ENCODE measurements at regions not wholly inside any gene's neighbourhood (a gene's known extent, or its start where the extent isn't known, plus 50 kb on each side); places are given as distances from the start of the nearest gene placed in this dataset.

DNA sequence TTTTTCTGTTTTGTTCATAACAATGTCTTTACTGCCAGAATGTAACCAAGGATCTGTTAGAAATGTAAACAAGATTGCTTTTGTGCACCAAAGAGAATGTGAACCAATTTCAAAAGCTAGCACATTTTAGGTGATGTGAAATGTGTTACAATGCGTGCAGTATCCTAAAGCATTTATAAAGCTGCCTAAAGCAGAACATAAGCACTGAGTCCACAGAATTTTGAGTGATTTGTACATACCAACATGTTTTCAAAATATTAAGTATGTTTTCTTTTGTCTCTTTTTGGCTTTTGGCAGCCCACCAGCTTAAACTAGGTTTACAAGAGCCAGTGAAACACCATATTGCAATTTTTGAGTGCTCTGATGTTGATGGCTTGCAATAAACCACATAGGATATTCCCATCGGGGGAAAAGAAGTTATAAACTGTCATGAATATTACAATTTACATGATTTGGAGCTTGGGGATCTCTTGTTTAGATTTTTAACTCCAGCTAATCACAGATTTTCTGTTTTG lies 364.0 kb downstream of the ZIC1 start:
- TF ChIP-seq, protein P1, sequence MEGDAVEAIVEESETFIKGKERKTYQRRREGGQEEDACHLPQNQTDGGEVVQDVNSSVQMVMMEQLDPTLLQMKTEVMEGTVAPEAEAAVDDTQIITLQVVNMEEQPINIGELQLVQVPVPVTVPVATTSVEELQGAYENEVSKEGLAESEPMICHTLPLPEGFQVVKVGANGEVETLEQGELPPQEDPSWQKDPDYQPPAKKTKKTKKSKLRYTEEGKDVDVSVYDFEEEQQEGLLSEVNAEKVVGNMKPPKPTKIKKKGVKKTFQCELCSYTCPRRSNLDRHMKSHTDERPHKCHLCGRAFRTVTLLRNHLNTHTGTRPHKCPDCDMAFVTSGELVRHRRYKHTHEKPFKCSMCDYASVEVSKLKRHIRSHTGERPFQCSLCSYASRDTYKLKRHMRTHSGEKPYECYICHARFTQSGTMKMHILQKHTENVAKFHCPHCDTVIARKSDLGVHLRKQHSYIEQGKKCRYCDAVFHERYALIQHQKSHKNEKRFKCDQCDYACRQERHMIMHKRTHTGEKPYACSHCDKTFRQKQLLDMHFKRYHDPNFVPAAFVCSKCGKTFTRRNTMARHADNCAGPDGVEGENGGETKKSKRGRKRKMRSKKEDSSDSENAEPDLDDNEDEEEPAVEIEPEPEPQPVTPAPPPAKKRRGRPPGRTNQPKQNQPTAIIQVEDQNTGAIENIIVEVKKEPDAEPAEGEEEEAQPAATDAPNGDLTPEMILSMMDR (conservative IDR thresholded peaks at IDR 0.05; ENCODE audit: low read depth): no peak
- POLR2A ChIA-PET (ENCODE audit: low non-redundant PET): no interaction called here
- CTCF ChIA-PET: interaction anchor here (0.7 kb wide), 1 partner anchor 9 kb away, joined by 4 read pairs; no protein-coding TSS in a partner anchor
- DNase-seq (ENCODE audit: low spot score): no peak
- H3K27ac ChIP-seq: no peak overlapping the region

DNA sequence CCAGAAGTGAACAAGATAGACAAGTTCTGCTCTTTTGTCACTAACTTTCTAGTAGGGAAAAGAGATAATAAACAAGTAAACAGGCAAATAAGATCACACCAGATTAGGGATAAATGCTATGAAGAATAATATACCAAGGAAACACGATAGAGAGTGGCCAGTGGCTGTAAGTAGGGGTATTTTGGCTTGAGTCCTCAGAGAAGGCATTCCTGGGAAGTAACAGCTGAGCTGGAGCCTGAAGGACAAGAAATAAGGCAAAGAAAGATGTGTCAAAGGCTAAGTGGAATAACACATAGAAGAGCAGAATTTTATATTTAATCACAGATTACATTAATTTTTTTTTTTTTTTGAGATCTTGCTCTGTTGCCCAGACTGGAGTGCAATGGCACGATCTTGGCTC lies 366.2 kb downstream of the ZIC1 start:
- no peak for DNase-seq (ENCODE audit: low spot score)
- CTCF ChIA-PET: interaction anchor here (0.7 kb wide), 1 partner anchor 200 kb away, joined by 4 read pairs; no protein-coding TSS in a partner anchor
- no peak overlapping the region for H3K27ac ChIP-seq
- POLR2A ChIA-PET (ENCODE audit: low non-redundant PET): no interaction called here
- TF ChIP-seq, protein P1 (conservative IDR thresholded peaks at IDR 0.05; ENCODE audit: low read depth): no peak

DNA sequence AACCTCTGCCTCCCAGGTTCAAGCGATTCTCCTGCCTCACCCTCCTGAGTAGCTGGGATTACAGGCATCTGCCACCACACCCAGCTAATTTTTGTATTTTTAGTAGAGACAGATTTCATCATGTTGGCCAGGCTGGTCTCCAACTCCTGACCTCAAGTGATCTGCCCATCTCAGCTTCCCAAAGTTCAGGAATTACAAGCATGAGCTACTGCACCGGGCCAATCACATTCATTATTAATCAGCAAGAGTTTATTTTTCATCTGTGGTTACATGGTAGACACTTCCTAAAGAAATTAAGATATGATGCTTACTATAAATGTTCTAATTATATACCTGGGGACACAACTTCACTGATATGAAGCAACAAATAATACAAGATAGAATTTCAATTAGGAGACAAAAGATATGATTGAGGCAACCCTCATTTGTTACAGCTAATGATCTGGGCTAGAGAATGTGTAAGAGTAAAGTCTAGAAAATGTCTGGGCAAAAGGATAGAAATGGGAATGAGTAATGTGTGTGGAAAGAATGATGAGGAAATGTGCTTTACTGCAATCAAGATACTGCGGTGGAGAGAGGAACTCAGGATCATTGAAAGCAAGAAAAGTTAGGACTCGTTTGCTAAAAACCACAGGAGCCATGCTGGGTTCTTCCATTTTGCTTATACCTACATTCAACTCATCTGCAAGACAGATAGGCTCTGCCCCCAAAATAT lies 366.8 kb downstream of the ZIC1 start:
- no peak overlapping the region for H3K27ac ChIP-seq
- TF ChIP-seq, protein P1 (conservative IDR thresholded peaks at IDR 0.05; ENCODE audit: low read depth): no peak
- CTCF ChIA-PET: interaction anchor here (0.7 kb wide), 1 partner anchor 200 kb away, joined by 4 read pairs; no protein-coding TSS in a partner anchor
- DNase-seq (ENCODE audit: low spot score): no peak
- POLR2A ChIA-PET (ENCODE audit: low non-redundant PET): no interaction called here

DNA sequence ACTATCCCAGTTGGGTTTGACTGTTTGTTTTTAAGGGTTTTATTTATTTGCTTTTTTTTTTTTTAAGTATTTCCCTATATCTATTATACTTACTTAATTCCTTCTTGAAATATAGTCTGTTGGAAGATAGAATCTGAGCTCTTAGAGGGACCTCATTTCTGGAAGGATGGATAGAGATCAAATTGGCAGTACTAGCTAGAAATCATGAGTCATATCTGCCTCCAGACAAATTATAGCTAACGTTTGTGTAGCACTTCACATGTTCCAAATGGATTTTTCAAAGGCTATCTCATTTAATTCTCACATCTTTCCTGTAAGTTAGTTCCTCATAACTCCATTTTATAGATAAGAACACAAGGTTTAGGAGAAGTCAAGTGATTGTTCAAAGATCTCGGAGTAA lies 384.7 kb downstream of the ZIC1 start:
- POLR2A ChIA-PET (ENCODE audit: low non-redundant PET): no interaction called here
- TF ChIP-seq, protein P1 (conservative IDR thresholded peaks at IDR 0.05; ENCODE audit: low read depth): no peak
- no peak for DNase-seq (ENCODE audit: low spot score)
- CTCF ChIA-PET: interaction anchor here (0.5 kb wide), 1 partner anchor 44 kb away, joined by 3 read pairs; no protein-coding TSS in a partner anchor
- H3K27ac ChIP-seq: no peak overlapping the region

DNA sequence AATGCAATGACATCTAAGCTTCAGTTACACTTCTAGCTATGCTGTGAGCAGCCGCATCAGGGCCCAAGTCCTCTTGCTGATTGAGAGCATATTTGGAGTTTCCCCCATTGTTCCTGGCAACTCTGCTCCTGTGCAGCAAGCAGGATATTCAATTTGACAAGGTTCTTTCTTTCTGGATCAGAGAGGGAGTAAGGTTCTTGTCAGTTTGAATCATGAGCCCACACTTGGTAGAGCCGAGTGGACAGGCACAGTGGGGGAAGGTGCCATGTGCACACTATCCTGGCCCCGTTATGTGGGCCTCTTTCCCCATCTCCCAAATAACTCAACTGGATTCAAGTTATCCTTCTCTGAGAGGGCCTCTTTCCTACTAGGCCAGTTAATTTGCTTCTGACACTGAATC lies 385.4 kb downstream of the ZIC1 start:
- POLR2A ChIA-PET (ENCODE audit: low non-redundant PET): no interaction called here

DNA sequence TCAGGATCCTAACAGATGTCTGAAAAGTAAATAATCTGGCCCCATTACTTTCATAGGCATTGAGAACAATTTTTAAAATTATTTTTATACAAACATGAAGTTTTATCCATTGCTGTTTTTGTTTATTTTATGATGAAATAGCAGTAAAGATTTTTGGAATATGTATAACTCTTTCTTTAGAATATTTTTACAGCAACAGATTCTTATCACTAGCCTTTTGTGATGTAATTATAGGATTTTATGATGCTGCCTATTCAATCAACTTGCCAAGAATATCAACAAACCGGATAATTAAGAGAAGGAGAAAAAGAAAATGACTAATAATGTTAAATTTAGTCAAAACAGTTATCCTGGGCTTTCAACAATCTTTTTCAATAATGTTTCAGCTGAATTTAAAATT lies 386.3 kb downstream of the ZIC1 start:
- POLR2A ChIA-PET (ENCODE audit: low non-redundant PET): no interaction called here
- TF ChIP-seq, protein P1 (conservative IDR thresholded peaks at IDR 0.05; ENCODE audit: low read depth): no peak
- CTCF ChIA-PET: interaction anchor here (0.5 kb wide), 1 partner anchor 250 kb away, joined by 4 read pairs; no protein-coding TSS in a partner anchor
- no peak overlapping the region for H3K27ac ChIP-seq
- DNase-seq (ENCODE audit: low spot score): no peak

More for the DNA sequence above, 385.4 kb downstream of the ZIC1 start:
- H3K27ac ChIP-seq: no peak overlapping the region
- no peak for DNase-seq (ENCODE audit: low spot score)
- TF ChIP-seq, protein P1 (conservative IDR thresholded peaks at IDR 0.05; ENCODE audit: low read depth): no peak
- CTCF ChIA-PET: interaction anchor here (0.5 kb wide), 1 partner anchor 43 kb away, joined by 3 read pairs; no protein-coding TSS in a partner anchor

Measured in RWPE1 (cell line).